Parathyroid adenoma (tissue), 2 donors: ENCODE measurements at regions not wholly inside any gene's neighbourhood (a gene's known extent, or its start where the extent isn't known, plus 50 kb on each side); places are given as distances from the start of the nearest gene placed in this dataset.

Experiments
- H2AFZ ChIP-seq: fragments of 300-600 bp; sonication (generic); one replicate; pipeline ENCODE4 v1.7.0; 2017; ENCODE audit warnings: antibody characterized with exemption, mild to moderate bottlenecking
- H3K27ac ChIP-seq: fragments of 300-600 bp; sonication (generic); one replicate; pipeline ENCODE4 v1.7.0; 2017
- H3K27me3 ChIP-seq: fragments of 300-600 bp; sonication (generic); one replicate; pipeline ENCODE4 v1.7.0; 2017; ENCODE audit warnings: low read length; ENCODE audit not compliant: control insufficient read depth, insufficient read depth
- H3K36me3 ChIP-seq: fragments of 300-600 bp; sonication (generic); one replicate; pipeline ENCODE4 v1.7.0; 2017; ENCODE audit warnings: low read length; ENCODE audit not compliant: control insufficient read depth, insufficient read depth
- H3K4me1 ChIP-seq: fragments of 300-600 bp; sonication (generic); one replicate; pipeline ENCODE4 v1.7.0; 2017; ENCODE audit warnings: control low read depth
- H3K4me2 ChIP-seq: fragments of 300-600 bp; sonication (generic); one replicate; pipeline ENCODE4 v1.7.0; 2017; ENCODE audit warnings: low read length
- H3K4me3 ChIP-seq: fragments of 300-600 bp; sonication (generic); one replicate; pipeline ENCODE4 v1.7.0; 2017; ENCODE audit warnings: low read depth, low read length
- H3K79me2 ChIP-seq: fragments of 300-600 bp; sonication (generic); one replicate; pipeline ENCODE4 v1.7.0; 2017; ENCODE audit warnings: control low read depth
- H3K9ac ChIP-seq: fragments of 300-600 bp; sonication (generic); one replicate; pipeline ENCODE4 v1.7.0; 2017; ENCODE audit warnings: mild to moderate bottlenecking
- H3K9me3 ChIP-seq: fragments of 300-600 bp; sonication (generic); one replicate; pipeline ENCODE4 v1.7.0; 2017; ENCODE audit warnings: low read length; ENCODE audit not compliant: control insufficient read depth
- TF ChIP-seq, protein P1 (sequence below): fragments of 300-600 bp; sonication (generic); IDR thresholded peaks from one replicate; pipeline ENCODE4 v1.7.0; 2017; ENCODE audit warnings: antibody characterized with exemption, mild to moderate bottlenecking
- donor health status: primary hyperparathyroidism.

DNA sequence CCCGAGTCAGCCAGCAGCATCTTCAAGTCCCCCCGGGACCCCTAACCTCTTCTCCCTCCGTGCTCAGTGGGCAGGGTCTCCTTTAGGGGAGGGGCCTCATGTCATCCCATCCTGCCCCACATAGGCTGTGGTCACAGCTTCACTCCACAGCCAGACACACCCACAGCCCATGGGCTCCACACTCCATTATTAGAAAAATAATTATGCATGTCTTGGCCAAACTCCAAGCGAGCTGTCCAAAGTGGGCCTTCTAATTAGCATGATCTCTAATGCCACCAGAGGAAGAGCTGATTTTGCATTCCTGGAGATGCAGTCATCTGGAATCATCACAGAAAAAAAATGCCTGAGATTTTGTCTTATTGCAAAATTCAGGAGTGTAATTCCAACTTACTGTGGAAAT is 418.2 kb downstream of the IRX2 start:
- Histone ChIP-seq H3K27me3 (no peaks in the 10 kb centered on the region), H3K79me2 (no peaks in the 10 kb centered on the region), H2AFZ (no peak overlapping the region), H3K9ac (no peak overlapping the region), H3K4me2 (no peak overlapping the region), H3K36me3 (no peaks in the 10 kb centered on the region), H3K4me1 (no peaks in the 10 kb centered on the region), H3K4me3 (no peak overlapping the region), H3K9me3 (no peaks in the 10 kb centered on the region), H3K27ac (no peak overlapping the region)
- TF ChIP-seq, protein P1, sequence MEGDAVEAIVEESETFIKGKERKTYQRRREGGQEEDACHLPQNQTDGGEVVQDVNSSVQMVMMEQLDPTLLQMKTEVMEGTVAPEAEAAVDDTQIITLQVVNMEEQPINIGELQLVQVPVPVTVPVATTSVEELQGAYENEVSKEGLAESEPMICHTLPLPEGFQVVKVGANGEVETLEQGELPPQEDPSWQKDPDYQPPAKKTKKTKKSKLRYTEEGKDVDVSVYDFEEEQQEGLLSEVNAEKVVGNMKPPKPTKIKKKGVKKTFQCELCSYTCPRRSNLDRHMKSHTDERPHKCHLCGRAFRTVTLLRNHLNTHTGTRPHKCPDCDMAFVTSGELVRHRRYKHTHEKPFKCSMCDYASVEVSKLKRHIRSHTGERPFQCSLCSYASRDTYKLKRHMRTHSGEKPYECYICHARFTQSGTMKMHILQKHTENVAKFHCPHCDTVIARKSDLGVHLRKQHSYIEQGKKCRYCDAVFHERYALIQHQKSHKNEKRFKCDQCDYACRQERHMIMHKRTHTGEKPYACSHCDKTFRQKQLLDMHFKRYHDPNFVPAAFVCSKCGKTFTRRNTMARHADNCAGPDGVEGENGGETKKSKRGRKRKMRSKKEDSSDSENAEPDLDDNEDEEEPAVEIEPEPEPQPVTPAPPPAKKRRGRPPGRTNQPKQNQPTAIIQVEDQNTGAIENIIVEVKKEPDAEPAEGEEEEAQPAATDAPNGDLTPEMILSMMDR, result no peak

DNA sequence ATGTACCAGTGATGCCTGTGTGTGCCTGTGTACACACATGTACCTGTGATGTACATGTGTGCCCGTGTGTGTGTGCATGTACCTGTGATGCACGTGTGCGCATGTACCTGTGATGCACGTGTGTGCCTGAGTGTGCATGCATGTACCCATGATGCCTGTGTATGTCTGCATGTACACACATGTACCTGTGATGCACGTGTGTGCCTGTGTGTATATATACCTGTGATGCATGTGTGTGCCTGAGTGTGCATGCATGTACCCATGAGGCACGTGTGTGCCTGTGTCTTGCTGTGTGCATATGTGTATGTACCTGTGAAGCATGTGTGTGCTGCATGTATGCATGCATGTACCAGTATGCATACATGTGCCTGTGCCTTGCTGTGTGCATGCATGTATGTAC is 419.0 kb downstream of the IRX2 start:
- Histone ChIP-seq H3K4me3 (no peak overlapping the region), H3K9me3 (no peaks in the 10 kb centered on the region), H3K79me2 (no peaks in the 10 kb centered on the region), H3K36me3 (no peaks in the 10 kb centered on the region), H3K27me3 (no peaks in the 10 kb centered on the region), H3K27ac (no peak overlapping the region), H3K9ac (no peak overlapping the region), H2AFZ (no peak overlapping the region), H3K4me2 (no peak overlapping the region), H3K4me1 (no peaks in the 10 kb centered on the region)
- TF ChIP-seq, protein P1, result no peak

- no peaks in the 10 kb centered on the region for H3K4me1 ChIP-seq
- H3K4me3 ChIP-seq, result no peak overlapping the region
- H3K79me2 ChIP-seq, result no peaks in the 10 kb centered on the region
- no peaks in the 10 kb centered on the region for H3K9me3 ChIP-seq
- H3K36me3 ChIP-seq, result no peaks in the 10 kb centered on the region
- TF ChIP-seq, protein P1, result no peak
- no peak overlapping the region for H3K27ac ChIP-seq
- no peaks in the 10 kb centered on the region for H3K27me3 ChIP-seq
- H3K4me2 ChIP-seq, result no peak overlapping the region
- no peak overlapping the region for H2AFZ ChIP-seq
- no peak overlapping the region for H3K9ac ChIP-seq
Measured at GRCh38 chr5:2330325-2331130, 420.9 kb downstream of the IRX2 start.

GRCh38 chr5:2329741-2330140 is 421.7 kb downstream of the IRX2 start:
- Histone ChIP-seq H3K27me3 (no peaks in the 10 kb centered on the region), H2AFZ (no peak overlapping the region), H3K9ac (no peak overlapping the region), H3K36me3 (no peaks in the 10 kb centered on the region), H3K27ac (no peak overlapping the region), H3K9me3 (no peaks in the 10 kb centered on the region), H3K79me2 (no peaks in the 10 kb centered on the region), H3K4me3 (no peak overlapping the region), H3K4me1 (no peaks in the 10 kb centered on the region), H3K4me2 (no peak overlapping the region)
- TF ChIP-seq, protein P1, result no peak

DNA sequence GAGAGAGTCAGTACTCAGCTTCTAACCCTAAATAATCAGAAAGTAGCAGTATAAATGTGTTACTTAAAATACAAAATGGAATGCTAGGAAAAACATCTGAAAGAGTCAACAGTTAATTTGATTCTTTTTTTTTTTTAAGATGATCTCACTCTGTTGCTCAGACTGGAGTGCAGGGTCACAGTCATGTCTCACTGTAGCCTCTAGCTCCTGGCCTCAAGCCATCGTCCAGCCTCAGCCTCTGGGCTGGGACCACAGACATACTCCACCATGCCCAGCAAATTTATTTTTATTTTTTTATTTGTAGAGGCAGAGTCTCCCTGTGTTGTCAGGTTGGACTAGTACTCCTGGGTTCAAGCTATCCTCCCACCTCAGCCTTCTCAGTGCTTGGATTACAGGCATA is 424.9 kb downstream of the IRX2 start:
- Histone ChIP-seq H3K27me3 (no peaks in the 10 kb centered on the region), H3K9me3 (no peaks in the 10 kb centered on the region), H3K4me3 (no peak overlapping the region), H2AFZ (no peak overlapping the region), H3K79me2 (no peaks in the 10 kb centered on the region), H3K4me1 (no peaks in the 10 kb centered on the region), H3K36me3 (no peaks in the 10 kb centered on the region), H3K27ac (no peak overlapping the region), H3K4me2 (no peak overlapping the region), H3K9ac (no peak overlapping the region)
- TF ChIP-seq, protein P1, result no peak
